ENCODE measurements at regions not wholly inside any gene's neighbourhood (a gene's known extent, or its start where the extent isn't known, plus 50 kb on each side); places are given as distances from the start of the nearest gene placed in this dataset.

GRCh38 chr6:168384045-168385036, 56.6 kb upstream of the SMOC2 start:
- in situ Hi-C loops (cut with HindIII; ENCODE audit: low sequenced_read_pairs), result no loop called here

- in situ Hi-C loops (cut with HindIII; ENCODE audit: low sequenced_read_pairs), result no loop called here
Observed at GRCh38 chr6:168385037-168385759, 55.8 kb upstream of the SMOC2 start.

- in situ Hi-C loops (cut with HindIII; ENCODE audit: low sequenced_read_pairs), result no loop called here
Observed at GRCh38 chr6:168385858-168386735, 54.9 kb upstream of the SMOC2 start.

GRCh38 chr6:168386973-168387372, 54.0 kb upstream of the SMOC2 start:
- in situ Hi-C loops (cut with HindIII; ENCODE audit: low sequenced_read_pairs), result no loop called here

- in situ Hi-C loops (cut with HindIII; ENCODE audit: low sequenced_read_pairs), result no loop called here
Observed at GRCh38 chr6:168387426-168387825, 53.6 kb upstream of the SMOC2 start.

GRCh38 chr6:168387911-168388310, 53.1 kb upstream of the SMOC2 start:
- in situ Hi-C loops (cut with HindIII; ENCODE audit: low sequenced_read_pairs), result no loop called here

- in situ Hi-C loops (cut with HindIII; ENCODE audit: low sequenced_read_pairs), result no loop called here
Observed at GRCh38 chr6:168388641-168389633, 52.0 kb upstream of the SMOC2 start.

- in situ Hi-C loops (cut with HindIII; ENCODE audit: low sequenced_read_pairs), result loop anchor here (5.0 kb wide), 1 partner anchor 44 kb away; no protein-coding TSS in a partner anchor
Observed at GRCh38 chr6:168390749-168391420, 50.1 kb upstream of the SMOC2 start.
